ENCODE measurements at regions not wholly inside any gene's neighbourhood (a gene's known extent, or its start where the extent isn't known, plus 50 kb on each side); places are given as distances from the start of the nearest gene placed in this dataset.
"Not testable (repeated sequence)": the region's sequence is repeated elsewhere in the genome, so short reads cannot be mapped to it uniquely, and the experiment has no call there.

GRCh38 chr9:135366104-135366503 is 113.5 kb upstream of the PPP1R26 start:
- no peak for DNase-seq

- no peak for DNase-seq
Observed at GRCh38 chr9:135369412-135369990, 110.1 kb upstream of the PPP1R26 start.

- DNase-seq: peak; percentile 61
Observed at GRCh38 chr9:135370411-135371375, 108.9 kb upstream of the PPP1R26 start.

- no peak for DNase-seq
Observed at GRCh38 chr9:135371535-135371934, 108.0 kb upstream of the PPP1R26 start.

GRCh38 chr9:135372036-135372435 is 107.5 kb upstream of the PPP1R26 start:
- DNase-seq: no peak

GRCh38 chr9:135372501-135373008 is 107.0 kb upstream of the PPP1R26 start:
- DNase-seq: no peak

- DNase-seq: no peak
Observed at GRCh38 chr9:135373151-135373685, 106.4 kb upstream of the PPP1R26 start.

- DNase-seq: no peak
Observed at GRCh38 chr9:135373820-135374219, 105.8 kb upstream of the PPP1R26 start.

- DNase-seq: no peak
Observed at GRCh38 chr9:135374591-135374990, 105.0 kb upstream of the PPP1R26 start.

- DNase-seq: no peak
Observed at GRCh38 chr9:135375001-135375400, 104.6 kb upstream of the PPP1R26 start.

- DNase-seq: no peak
Observed at GRCh38 chr9:135376511-135377265, 102.9 kb upstream of the PPP1R26 start.

- DNase-seq: no peak
Observed at GRCh38 chr9:135377431-135377830, 102.2 kb upstream of the PPP1R26 start.

GRCh38 chr9:135378751-135379150 is 100.8 kb upstream of the PPP1R26 start:
- DNase-seq: no peak

GRCh38 chr9:135379540-135380267 is 99.9 kb upstream of the PPP1R26 start:
- DNase-seq: no peak

- DNase-seq: no peak
Observed at GRCh38 chr9:135380311-135380960, 99.1 kb upstream of the PPP1R26 start.

GRCh38 chr9:135381762-135382310 is 97.7 kb upstream of the PPP1R26 start:
- no peak for DNase-seq

GRCh38 chr9:135384226-135384625 is 95.4 kb upstream of the PPP1R26 start:
- no peak for DNase-seq

- DNase-seq: not testable (repeated sequence)
Observed at GRCh38 chr9:135384815-135385405, 94.7 kb upstream of the PPP1R26 start.

GRCh38 chr9:135385793-135386192 is 93.8 kb upstream of the PPP1R26 start:
- no peak for DNase-seq

- no peak for DNase-seq
Observed at GRCh38 chr9:135387976-135388375, 91.6 kb upstream of the PPP1R26 start.

- DNase-seq: no peak
Observed at GRCh38 chr9:135388530-135388929, 91.1 kb upstream of the PPP1R26 start.
